Lung (tissue), 11 donors: ENCODE measurements at regions not wholly inside any gene's neighbourhood (a gene's known extent, or its start where the extent isn't known, plus 50 kb on each side); places are given as distances from the start of the nearest gene placed in this dataset.
A peak's percentile ranks its signal among the peaks of the same experiment; 100 is the strongest.

Experiments
- ATAC-seq: fragments of 200-7000 bp; cut with Tn5 transposase; one replicate; pipeline ENCODE4 v1.9.1; 2020; ENCODE audit warnings: moderate number of reproducible peaks; ENCODE audit not compliant: insufficient read depth, low FRiP score
- DNase-seq, 3 donors: peaks; one replicate each; pipeline ENCODE4 v3.0.0-alpha.2; 2013 to 2017
- H3K27ac ChIP-seq, 2 donors: one replicate each; pipeline ENCODE4 v1.5.1; 2013; ENCODE audit warnings: mild to moderate bottlenecking in 2 of 2, moderate library complexity in 2 of 2, control low read depth in 1 of 2, inconsistent platforms in 1 of 2, low read depth in 1 of 2, low read length in 1 of 2
- H3K27me3 ChIP-seq, 3 donors: one replicate each; pipeline ENCODE4 v1.5.1; 2013; ENCODE audit warnings: low read length in 2 of 3; ENCODE audit not compliant: control insufficient read depth in 3 of 3, insufficient read depth in 3 of 3
- H3K36me3 ChIP-seq, 4 donors: one replicate each; pipeline ENCODE4 v1.5.1; 2013; ENCODE audit warnings: low read length in 4 of 4, mild to moderate bottlenecking in 1 of 4, moderate library complexity in 1 of 4; ENCODE audit not compliant: control insufficient read depth in 4 of 4, insufficient read depth in 4 of 4
- H3K4me1 ChIP-seq, 5 donors: one replicate each; pipeline ENCODE4 v1.5.1; 2013; ENCODE audit warnings: low read length in 5 of 5, mild to moderate bottlenecking in 2 of 5, moderate library complexity in 1 of 5; ENCODE audit not compliant: control insufficient read depth in 5 of 5, insufficient read depth in 5 of 5
- H3K4me3 ChIP-seq: one replicate; pipeline ENCODE4 v1.5.1; 2013; ENCODE audit warnings: mild to moderate bottlenecking, control low read depth, moderate library complexity
- H3K9ac ChIP-seq, 2 donors: one replicate each; pipeline ENCODE4 v1.5.1; 2013; ENCODE audit warnings: low read length in 2 of 2, control low read depth in 1 of 2; ENCODE audit not compliant: insufficient read depth in 1 of 2
- H3K9me3 ChIP-seq, 4 donors: one replicate each; pipeline ENCODE4 v1.5.1; 2013; ENCODE audit warnings: low read length in 3 of 4, mild to moderate bottlenecking in 1 of 4, moderate library complexity in 1 of 4; ENCODE audit not compliant: control insufficient read depth in 4 of 4, insufficient read depth in 3 of 4
- WGBS, 2 donors: extraction: QIAGEN DNeasy Blood & Tissue Kit; methylation state at CpG; one replicate each; pipeline ENCODE4 v1.1.7; 2013; 5-methylcytosine and 5-hydroxymethylcytosine counted together
- TF ChIP-seq, protein P1 (sequence below): IDR thresholded peaks from 2 replicates; pipeline ENCODE4 v1.5.1; 2012; ENCODE audit warnings: mild to moderate bottlenecking; ENCODE audit errors: control extremely low read depth, extremely low read depth
- donor health status: control.
- donor health status: control.
- donor health status: Bipolar disorder and iron deficiency.
- donor health status: healthy.
- donor health status: DM: yes; HTN: yes; CAD: no.

DNA sequence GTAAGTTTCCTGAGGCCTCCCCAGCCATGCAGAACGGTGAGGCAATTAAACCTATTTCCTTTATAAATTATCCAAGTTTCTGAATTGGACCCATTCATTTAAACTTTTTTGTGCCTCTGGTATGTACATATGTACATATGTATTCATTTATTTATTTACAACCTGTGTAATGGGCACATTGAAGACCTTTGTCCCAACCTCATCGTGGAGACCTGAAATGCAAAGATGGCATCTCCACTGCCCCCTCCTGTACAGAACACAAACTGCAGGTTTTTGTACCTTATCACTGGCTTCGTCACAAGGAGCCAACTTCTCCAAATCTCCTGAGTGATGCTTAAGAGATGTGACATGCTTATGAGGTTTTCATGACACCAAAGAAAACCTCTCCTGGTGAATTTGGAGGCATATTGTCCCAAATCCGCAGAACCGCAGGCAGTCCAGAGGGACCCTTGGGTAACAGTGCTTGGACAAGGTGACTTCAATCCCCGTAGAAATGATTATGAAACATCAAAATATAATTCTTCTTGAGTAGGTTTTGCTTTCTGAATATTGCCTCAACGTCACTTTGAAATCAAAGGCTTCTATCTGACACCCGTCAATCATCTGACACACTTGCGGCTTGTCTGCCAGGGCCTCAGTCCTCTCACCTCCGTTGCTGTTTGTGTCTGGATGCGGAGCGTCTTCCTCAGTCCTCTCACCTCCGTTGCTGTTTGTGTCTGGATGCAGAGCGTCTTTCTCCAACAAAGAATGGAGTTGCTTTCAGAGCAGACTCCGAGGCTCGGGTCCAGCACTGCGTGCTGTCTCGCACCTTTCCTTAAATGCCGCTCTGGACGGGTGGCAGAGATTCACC lies 135.0 kb upstream of the IRX4 start:
- DNase-seq = peak in 1 of 3 donors; percentile 8
- no peaks in the 10 kb centered on the region for H3K9me3 ChIP-seq
- TF ChIP-seq, protein P1, sequence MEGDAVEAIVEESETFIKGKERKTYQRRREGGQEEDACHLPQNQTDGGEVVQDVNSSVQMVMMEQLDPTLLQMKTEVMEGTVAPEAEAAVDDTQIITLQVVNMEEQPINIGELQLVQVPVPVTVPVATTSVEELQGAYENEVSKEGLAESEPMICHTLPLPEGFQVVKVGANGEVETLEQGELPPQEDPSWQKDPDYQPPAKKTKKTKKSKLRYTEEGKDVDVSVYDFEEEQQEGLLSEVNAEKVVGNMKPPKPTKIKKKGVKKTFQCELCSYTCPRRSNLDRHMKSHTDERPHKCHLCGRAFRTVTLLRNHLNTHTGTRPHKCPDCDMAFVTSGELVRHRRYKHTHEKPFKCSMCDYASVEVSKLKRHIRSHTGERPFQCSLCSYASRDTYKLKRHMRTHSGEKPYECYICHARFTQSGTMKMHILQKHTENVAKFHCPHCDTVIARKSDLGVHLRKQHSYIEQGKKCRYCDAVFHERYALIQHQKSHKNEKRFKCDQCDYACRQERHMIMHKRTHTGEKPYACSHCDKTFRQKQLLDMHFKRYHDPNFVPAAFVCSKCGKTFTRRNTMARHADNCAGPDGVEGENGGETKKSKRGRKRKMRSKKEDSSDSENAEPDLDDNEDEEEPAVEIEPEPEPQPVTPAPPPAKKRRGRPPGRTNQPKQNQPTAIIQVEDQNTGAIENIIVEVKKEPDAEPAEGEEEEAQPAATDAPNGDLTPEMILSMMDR = peak; percentile 4
- ATAC-seq = no peak
- H3K27ac ChIP-seq = no peak overlapping the region
- peaks cover 0 to 5% (median 0%) of the 10 kb centered on the region in 5 donors for H3K4me1 ChIP-seq
- peaks cover 0 to 11% (median 7%) of the 10 kb centered on the region in 3 donors for H3K27me3 ChIP-seq
- no peak overlapping the region for H3K9ac ChIP-seq
- H3K36me3 ChIP-seq = no peaks in the 10 kb centered on the region
- no peak overlapping the region for H3K4me3 ChIP-seq
- WGBS, 2 donors = 77 to 79% methylated on average over 20 of the region's 20 CpGs

DNA sequence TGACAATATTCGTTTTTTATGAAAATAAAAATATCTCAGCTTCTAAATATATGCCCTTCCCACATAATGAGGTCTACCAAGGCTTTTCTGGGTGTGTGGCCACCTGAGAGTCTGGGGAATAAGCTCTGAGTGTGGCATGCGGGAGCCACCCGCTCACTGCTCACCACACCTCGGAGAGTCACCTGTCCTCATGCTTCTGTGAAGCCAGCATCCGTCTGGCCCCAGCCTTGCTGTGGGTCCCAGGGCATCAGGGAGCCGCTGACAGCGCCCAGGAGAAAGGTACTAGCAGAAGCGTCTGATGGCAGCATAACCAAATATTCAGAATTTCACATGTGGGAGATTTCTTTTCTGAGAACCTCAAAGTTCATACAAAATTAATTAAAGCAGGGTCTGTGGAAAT lies 133.2 kb upstream of the IRX4 start:
- Histone ChIP-seq H3K9me3 (no peaks in the 10 kb centered on the region), H3K27me3 (peaks cover 0 to 7% (median 3%) of the 10 kb centered on the region in 3 donors), H3K9ac (no peak overlapping the region), H3K4me1 (peaks cover 0 to 5% (median 0%) of the 10 kb centered on the region in 5 donors), H3K4me3 (no peak overlapping the region), H3K36me3 (no peaks in the 10 kb centered on the region), H3K27ac (no peak overlapping the region)
- TF ChIP-seq, protein P1 = no peak
- 60 to 68% methylated on average over 8 of the region's 8 CpGs for WGBS, 2 donors
- ATAC-seq (no peak), DNase-seq (no peak)

DNA sequence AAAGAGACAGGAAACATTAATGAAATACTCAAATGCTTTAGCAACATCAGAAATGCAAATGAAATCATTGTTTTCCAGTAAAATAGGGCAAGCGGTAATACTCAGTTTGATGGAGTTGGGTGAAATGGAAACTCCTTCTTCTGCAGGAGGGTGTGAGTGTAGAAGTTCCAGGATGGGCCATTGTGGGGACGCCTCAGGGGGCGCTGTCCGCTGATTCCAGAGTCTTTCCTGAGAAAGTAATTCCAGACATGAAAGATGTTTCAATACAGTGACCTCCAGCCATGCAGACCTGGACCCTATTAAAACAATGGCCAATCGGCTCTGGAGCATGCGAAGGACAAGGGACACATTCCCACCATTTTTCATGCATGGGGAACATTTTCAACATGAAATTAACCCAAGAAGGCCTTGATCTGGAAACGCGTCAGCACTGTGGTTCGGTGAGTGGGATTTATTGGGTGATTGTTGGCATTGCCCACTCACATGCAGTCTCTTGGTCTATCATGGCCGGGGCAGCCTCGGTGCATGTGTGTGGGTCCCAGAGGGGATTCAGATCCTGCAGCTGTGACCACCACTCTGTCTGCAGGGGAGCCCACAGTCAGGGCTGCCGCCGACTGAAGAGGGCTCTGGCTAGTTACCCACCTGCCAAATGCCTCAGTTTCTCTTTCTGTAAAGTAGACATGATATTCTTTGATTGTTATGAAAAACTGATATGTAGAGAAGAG lies 132.6 kb upstream of the IRX4 start:
- Histone ChIP-seq H3K4me1 (peaks cover 0 to 5% (median 0%) of the 10 kb centered on the region in 5 donors), H3K9me3 (no peaks in the 10 kb centered on the region), H3K27ac (no peak overlapping the region), H3K9ac (no peak overlapping the region), H3K36me3 (no peaks in the 10 kb centered on the region), H3K4me3 (no peak overlapping the region), H3K27me3 (peaks cover 0 to 12% (median 3%) of the 10 kb centered on the region in 3 donors)
- WGBS, 2 donors = 79 to 82% methylated on average over 13 of the region's 13 CpGs
- no peak for ATAC-seq
- DNase-seq = no peak
- TF ChIP-seq, protein P1 = no peak
